Kasumi-1 (cell line): ENCODE measurements at regions not wholly inside any gene's neighbourhood (a gene's known extent, or its start where the extent isn't known, plus 50 kb on each side); places are given as distances from the start of the nearest gene placed in this dataset.
"Not testable (repeated sequence)": the region's sequence is repeated elsewhere in the genome, so short reads cannot be mapped to it uniquely, and the experiment has no call there.

ENCODE experiments used
- DNase-seq, 2 experiments: peaks; one replicate each; lab custom pipeline; 2025; lab: John Stamatoyannopoulos, UW

DNA sequence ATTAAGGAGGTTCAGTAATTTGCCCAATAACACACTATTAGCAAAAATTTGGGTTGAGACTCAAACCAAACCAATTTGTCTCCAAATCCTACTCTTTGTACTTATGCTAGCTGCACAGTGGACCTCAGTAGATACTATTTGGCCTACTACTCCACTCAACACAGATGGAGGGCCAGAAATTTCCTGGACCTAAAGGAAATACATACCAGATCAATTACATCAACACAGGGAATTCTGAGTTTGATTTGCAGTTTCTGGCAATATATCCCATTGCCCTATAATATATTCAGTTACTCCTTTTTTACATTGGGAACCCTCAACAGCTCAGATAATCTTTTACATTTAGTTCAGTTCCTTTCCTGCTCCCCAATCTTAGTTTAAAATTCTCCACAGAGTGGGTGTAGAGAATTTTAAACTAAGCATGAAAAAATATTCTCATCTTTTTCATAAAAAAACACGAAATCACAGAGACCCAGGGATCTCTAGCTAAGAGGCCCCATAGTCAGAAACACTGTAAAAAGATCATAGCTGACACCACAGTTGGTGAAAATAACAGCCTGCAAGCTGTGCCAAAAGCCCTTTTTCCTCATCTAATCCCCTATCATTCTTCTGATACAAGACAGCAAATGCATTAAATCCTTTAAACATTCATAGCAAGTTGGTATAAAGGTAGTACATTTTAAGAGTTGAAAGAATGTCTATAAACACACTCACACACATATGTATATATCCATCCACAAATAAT is 317.7 kb upstream of the ESRRG start:
- no peak for DNase-seq

DNA sequence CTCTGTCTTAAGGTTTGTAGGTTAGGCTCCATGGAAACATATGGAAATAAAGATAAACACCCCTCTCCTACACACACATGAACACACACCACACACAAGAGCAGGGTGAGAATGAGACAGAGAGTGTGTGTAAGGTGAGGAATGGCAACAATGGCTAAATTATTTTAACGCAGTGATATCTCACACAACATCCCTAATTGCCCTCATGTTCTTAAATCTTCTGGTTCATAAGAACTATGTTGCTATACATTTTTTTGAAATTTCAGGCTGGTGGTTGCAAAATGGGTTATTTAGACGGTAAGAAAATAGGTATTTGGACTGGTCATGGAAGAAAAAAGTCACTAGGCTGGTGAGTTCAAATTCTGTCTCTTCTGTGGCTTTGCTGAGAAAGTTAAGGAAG is 316.7 kb upstream of the ESRRG start:
- DNase-seq: no peak

DNA sequence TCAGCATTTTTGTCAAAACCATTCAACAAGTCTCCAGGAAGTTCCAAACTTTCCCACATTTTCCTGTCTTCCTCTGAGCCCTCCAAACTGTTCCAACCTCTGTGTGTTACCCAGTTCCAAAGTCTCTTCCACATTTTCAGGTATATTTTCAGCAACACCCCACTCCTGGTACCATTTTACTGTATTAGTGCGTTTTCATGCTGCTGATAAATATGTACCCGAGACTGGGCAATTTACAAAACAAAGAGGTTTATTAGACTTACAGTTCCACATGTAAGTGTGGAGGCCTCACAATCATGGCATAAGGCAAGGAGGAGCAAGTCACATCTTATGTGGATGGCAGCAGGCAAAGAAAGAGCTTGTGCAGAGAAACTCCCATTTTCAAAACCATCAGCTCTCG is 315.9 kb upstream of the ESRRG start:
- not testable (repeated sequence) for DNase-seq

DNA sequence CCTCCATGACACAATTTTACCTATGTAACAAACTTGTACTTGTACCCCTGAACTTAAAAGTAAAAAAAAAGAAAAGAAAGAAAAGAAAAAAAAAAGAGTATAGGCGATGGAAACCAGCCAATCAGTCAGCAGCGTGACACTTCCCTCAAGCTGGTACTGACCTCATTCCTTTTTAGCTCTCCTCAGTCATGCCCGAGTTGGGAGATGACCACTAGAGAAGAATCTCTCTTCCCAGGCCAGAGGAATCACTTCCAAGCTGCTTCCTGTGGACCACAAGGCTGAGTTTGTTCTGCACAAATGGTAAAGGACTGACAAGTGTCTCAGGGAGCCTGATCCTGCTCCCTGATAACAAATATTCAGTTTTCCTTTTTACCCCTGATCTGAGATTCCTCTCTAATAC is 313.5 kb upstream of the ESRRG start:
- DNase-seq: no peak

DNA sequence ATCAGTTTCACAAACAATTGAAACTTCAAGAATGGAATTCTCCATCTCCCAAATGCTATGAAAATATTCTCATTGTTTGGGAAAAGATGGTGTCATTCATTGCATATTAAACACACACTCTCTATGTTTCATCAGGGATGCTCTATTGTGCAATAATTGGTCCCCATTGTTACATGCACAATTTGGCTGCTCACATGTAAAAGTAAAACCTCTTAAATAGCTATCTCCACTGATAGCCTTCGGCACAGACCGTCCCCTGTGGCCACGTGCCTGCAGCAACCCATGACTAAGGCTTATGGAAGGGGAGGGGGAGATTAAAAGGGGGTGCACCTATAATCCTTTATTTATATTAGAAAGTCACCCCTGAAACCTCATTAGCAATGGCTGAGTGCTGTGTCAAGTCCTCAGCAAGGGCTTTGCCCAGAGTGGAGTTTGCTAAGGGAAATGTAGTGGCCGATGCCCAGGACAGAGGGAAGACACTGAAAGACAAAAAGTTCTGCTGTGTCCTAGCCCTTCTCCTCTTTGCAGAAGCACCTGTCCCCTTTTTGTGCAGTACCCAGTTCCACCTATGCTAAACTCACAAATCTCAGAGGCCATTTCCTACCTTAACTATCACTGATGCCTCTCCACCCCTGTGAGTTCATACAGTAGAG is 309.6 kb upstream of the ESRRG start:
- no peak for DNase-seq

DNA sequence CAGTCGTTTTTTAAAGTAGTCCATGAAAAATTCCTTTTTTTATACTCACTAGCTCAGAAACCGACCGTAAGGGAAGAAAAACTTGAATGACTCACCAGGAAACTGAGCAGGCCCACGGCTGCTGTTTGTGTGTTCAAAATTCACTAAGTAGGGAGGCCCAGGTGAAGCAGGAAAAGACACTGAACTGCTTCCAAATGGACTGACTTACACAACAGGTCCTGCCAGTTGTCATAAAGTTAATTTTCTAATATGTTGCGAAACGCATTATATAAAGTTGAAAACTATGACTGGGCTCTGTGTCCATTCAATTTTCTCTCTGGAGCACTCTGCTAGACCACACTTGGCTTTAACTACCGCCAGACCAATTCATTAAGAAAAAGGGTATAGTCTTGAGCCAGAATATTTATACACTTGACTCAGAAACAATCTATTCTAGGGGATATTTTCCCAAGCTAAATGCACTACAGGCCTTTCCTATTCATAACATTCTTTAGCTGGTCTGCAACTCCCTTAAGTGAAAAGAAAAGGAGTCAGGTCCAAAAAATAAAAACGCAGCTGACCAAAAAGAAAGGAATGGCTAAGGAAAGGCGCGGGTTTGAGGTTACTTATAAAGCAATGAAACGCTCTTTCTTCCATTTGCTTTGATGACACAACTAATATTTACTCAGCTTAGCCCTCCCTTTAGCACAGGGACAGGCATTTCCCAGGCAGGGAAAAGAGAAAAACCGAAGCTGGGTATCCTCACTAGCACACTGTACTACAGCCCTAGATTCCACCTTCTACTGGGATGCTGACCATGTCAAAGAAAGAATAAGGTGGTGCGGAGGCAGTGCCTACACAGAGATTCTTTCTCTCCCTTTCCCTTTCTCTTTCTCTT is 306.3 kb upstream of the ESRRG start:
- no peak for DNase-seq

DNA sequence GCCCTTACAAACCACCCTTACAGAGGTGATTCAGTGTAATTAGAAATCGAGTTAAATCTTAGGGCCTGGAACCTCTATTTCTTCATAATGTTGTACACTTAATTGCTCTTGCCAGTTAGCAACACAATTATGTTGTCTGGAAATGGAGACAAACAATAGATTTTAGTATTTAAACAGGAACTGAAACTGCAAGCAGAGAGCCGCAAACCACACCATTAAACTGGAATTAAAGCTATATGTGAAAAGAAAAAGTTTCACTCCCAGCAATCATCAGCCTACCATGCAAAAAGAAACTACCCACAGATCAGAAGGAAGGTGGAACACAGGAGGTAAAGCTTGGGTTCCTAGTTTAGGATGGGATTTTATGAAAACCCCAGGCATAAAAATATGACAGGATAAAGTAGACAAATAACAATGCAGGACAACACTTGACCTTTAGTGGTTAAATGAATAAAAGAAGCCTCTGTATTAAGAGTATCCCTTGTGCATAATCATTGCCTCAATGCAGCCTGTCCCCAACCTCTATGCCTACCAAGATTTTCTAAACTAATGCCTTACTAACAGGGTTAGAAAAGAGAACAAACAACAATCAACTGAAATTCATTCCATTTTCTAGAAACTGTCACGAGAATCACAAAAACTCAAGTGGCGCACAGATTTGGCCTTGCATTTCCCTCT is 304.3 kb upstream of the ESRRG start:
- no peak for DNase-seq

DNA sequence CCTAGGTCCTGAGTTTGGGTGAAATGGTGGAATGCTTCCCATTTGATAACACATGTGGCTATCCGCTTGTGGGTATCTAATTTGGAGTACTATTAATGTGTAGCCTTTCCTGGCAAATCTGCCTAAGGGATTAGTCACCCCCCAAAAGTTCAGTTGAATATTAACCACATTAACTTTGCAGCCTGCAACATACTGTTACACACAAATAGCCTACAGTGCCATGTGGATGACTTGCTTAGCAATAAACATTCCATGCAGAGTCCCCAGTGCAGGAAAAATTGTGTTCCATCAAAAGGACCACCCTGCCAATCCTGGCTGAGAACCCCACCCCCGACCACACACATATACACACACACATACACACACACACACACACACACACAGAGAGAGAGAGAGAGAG is 303.3 kb upstream of the ESRRG start:
- DNase-seq: no peak

DNA sequence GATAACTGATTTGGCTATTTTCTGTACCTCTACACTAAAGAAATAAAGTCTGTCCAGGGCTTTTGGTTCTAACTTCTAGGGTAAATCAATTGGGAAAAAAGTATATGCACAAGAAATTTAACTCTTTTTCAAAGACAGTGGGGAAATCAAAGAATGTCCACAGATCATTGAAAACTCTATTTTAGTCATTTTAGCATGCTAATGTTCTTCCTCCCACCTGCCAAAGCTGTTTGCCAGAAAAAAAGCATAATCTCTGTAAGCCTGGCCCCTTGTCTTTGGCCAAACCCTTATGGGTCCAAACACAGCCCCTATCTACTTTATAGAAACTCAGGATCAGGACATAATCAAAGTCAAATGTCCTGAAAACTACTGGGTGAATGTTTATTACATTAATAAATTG is 302.2 kb upstream of the ESRRG start:
- DNase-seq: no peak

DNA sequence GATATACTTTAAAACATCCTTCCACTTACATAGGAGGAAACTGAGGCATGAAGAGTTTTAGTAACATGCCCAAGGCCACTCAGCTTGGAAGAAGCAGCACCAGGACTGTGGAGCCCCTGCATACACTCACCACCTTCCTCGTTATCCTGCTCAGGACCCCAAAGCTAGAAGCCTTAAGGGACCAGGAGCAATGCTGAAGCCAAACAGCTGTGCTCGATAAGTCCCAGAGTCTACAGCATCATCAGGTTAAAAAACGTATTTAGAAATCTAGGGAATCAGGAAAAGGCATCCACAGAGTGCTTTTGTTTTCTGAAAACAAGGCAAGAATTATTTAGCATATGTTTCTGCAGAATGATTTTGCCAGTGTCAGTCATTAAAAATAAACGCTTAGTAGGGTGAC is 301.7 kb upstream of the ESRRG start:
- DNase-seq: no peak

DNA sequence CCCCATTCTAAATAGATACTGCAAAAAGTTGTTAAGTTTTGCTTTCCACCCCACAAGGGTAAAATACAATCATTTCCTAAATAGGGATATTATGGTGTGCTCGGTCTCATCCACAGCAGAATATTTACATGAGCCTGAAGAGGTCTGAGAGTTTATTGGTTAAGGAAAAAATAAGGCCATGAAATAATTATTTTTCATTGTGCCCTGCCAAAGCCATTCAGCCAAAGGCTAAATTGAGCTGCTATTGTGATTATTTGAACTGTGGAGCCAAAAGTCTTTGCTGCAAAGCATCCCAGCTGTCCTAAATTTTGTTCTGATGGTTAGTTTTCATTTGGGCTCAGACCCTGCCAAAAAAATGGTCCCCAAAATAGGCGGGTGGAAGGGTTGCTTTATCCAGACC is 298.7 kb upstream of the ESRRG start:
- no peak for DNase-seq

DNA sequence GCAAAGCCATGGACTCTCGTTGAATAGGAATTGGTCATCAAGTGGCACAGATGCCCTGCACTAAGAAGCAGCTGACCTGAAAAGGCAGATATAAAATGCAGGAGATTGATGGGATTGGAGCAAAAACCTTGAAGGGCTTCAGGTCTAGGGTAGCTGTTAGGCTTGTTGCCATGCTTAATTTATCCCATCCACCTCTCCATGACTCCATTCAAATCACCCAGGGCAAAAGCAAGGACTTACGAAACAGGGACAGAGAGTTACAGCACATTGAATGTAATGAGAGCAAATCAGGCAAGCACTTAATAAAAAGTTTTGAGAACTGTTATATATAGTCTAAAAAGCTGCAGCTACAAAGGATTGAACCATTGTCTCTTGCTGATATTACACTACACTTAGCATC is 298.2 kb upstream of the ESRRG start:
- DNase-seq: no peak

DNA sequence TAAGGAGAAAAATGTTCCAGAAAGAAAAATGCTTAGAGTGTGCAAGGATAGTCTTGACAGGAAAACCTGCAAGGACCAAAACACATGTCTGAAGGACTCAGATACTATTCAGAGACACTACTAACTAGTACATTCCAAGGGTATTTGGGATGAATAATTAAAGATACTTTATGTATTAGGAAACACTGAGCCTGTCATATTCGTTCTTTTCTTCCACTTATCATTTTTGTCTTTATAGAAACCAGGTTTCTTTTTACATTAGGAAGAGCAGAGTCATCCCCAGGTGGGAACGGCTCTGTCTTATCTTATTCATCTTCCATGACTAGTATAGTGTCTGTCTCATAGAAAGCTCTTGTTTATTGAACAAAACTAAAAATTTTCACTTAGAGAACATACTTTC is 296.2 kb upstream of the ESRRG start:
- no peak for DNase-seq

DNA sequence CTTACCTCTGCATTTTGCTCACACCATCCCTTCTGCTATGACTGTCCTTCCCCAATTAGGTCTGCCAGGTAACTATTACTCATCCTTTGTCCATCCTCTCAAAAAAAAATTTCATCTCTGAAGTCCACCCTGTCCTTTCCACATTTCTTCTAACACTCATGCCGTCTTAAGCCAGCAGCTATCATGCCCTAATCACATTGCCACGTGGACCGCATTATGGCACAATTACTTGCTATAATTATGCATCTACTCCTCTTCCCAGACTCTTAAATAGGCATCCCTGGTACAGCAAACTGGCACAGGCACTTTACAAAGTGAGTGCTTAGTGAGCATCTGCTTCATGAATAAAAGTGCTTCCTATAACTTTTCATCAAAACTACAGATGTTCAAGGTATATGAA is 295.4 kb upstream of the ESRRG start:
- no peak for DNase-seq

DNA sequence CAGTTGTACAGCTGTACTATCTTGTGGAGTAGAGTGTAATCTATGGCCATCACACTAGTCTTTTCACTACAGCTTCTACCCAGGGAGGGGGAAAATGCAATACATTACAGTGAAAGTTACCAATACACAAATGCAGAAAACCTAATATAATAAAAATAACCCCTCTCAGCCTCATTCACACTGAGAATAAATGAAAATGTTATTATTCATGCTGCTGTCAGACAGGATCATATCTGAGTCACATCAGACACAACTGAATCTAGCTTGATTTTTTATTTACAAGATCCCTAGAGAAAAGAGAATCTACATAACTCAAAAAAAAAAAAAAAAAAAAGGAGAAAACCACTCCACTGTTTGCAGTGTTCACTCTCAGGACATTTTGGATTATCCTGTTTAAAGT is 293.9 kb upstream of the ESRRG start:
- DNase-seq: no peak

DNA sequence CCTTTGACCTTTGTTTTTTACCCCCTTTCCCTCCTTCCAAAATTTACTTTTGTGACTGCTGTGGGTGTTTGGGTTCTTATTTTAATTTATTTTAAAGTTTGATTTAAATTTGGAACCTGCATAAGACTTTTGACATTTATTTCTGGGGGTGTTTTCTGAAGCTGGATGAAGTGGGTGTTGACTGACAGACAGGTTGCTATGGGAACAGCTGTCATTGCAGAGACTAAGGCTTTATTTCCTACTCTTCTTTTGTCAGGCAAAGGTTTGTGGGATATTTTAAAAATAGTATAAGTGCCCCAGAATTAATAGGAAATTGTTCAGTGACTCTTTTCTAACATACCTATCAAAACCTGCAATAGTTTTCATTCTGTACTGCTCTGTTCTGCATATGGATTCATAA is 290.8 kb upstream of the ESRRG start:
- DNase-seq: no peak

DNA sequence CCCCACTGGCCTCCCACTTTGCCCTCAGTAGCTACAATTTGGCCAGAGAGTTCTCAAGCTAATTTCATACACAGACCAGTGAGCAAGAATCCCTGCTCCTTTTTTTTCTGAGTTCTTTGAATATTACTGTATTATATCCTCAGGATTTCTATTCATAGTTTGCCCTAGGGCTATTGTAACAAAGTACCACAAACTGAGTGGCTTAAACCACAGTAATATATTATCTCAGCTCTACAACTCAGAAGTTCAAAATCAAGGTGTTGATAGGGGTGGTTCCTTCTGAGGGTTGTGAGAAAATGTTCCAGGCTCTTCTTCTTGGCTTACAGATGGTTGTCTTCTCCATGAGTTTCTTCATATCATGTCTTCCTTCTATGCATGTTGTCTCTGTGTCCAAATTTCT is 289.4 kb upstream of the ESRRG start:
- no peak for DNase-seq

DNA sequence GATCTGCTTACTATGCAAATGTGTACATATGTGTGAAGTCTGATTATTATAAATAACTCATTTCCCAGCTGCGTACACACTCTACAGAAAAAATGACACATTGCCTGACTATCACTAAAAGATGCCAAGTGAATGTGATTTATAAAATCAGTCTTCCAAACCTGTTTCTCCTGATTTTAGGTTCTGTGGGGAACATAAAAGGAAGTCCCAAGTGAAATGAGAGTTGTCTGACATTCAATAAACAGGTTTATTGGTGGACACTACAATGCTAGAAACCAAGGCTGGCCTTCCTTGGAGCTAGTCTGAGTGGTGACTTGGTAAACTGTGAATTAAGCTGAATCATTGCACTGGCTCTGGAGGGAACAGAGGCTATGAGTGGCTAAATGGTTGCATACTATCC is 287.9 kb upstream of the ESRRG start:
- no peak for DNase-seq

DNA sequence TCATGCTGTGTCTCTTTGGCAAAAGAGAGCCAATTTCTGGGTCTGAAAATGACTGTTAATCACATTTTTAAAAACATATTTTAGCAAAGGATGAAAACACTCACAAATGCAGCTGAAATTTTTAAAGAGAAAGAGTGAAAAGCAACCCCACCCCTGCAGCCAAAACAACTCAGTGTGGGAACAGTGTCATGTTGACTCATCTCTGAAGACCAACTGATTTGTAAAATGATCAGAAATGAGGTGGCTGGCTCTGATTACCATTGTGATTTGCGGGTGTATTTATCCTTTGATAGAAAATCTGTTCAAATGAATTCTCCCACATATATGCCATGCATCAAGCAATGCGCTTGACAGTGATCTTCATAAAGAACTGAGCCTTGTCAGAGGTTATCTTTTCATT is 287.0 kb upstream of the ESRRG start:
- no peak for DNase-seq

DNA sequence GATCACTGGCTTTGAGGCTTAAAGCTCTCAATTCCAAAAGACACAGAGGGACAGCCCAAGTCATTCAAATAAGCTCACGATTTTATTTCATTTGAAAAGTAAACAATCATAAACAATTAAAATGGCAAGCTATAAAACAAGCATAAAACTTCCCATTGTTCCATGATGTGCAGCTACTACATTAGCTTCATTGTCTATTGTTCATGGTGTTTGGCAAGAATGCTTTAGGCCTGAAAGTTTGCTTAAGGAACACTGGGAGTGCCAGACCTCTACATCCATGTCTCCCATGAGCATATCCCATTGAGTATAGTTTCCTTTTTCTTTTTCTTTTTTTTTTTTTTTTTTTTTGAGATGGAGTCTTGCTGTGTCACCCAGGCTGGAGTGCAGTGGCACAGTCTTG is 286.1 kb upstream of the ESRRG start:
- no peak for DNase-seq

DNA sequence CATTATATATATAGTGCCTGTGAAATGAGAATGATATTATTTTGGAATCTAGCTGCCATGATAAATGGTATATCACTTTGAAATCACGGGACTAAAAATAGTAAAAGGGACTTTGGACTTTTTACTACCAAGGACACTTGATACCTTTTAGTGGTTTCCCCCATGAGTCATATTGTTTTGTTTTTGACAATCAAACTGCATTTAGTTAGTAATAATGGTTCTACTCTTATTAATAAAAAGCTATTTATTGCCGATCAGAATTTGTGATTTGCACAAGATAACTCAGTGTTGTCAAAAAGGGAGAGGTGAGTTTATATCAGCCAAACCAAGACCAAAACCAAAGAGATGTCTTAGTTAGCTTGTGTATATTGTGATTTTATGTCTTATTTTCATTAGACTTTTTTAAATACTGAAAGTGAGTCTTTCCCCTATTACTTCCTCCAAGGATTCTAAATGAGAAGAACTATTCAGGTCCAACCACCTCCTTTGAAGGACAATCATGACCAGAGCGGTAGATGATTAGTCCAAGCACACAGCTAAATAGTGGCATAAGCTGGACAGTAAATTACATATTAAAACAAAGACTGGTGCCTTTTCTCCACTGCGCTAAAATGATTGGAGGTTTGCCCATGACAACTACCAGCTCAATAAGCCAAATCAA is 281.7 kb upstream of the ESRRG start:
- no peak for DNase-seq

DNA sequence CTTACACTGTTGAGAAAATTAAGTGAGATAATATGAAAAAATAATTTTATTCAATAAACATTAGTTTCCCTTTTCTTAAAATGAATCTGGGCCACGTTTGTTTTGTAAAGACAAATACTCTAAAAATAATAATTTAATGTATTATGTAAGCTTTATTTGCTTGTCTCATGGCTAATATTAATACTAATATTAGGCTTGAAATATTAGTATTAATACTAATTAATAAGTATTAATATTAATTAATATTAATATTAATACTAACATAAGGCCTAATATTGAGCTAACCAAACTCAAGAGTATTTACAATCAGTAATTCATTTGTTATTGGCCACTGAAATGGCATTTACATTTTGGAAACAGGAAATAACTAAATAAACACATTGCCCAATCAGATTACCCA is 280.1 kb upstream of the ESRRG start:
- no peak for DNase-seq
